ENCODE measurements at regions not wholly inside any gene's neighbourhood (a gene's known extent, or its start where the extent isn't known, plus 50 kb on each side); places are given as distances from the start of the nearest gene placed in this dataset.

- no peak for FAIRE-seq
- no peak for DNase-seq (ENCODE audit: low spot score)
Measured at GRCh38 chr1:165031001-165031400, 325.5 kb downstream of the LMX1A start.

GRCh38 chr1:165025805-165026204, 330.7 kb downstream of the LMX1A start:
- DNase-seq (ENCODE audit: low spot score) (no peak), FAIRE-seq (no peak)

- FAIRE-seq: no peak
- no peak for DNase-seq (ENCODE audit: low spot score)
Measured at GRCh38 chr1:165014753-165015152, 341.8 kb downstream of the LMX1A start.

GRCh38 chr1:165011991-165012531, 344.5 kb downstream of the LMX1A start:
- DNase-seq (ENCODE audit: low spot score): no peak
- FAIRE-seq: no peak

- DNase-seq (ENCODE audit: low spot score) (no peak), FAIRE-seq (no peak)
Measured at GRCh38 chr1:165011186-165011585, 345.3 kb downstream of the LMX1A start.

- FAIRE-seq: no peak
- DNase-seq (ENCODE audit: low spot score): no peak
Measured at GRCh38 chr1:165010418-165011070, 346.0 kb downstream of the LMX1A start.

GRCh38 chr1:165006831-165007230, 349.7 kb downstream of the LMX1A start:
- DNase-seq (ENCODE audit: low spot score) (no peak), FAIRE-seq (no peak)

GRCh38 chr1:164999146-164999545, 357.4 kb downstream of the LMX1A start:
- FAIRE-seq (no peak), DNase-seq (ENCODE audit: low spot score) (no peak)

- FAIRE-seq: no peak
- no peak for DNase-seq (ENCODE audit: low spot score)
Measured at GRCh38 chr1:164991763-164992314, 364.7 kb downstream of the LMX1A start.

GRCh38 chr1:164983023-164983650, 373.4 kb downstream of the LMX1A start:
- no peak for DNase-seq (ENCODE audit: low spot score)
- no peak for FAIRE-seq

- FAIRE-seq (no peak), DNase-seq (ENCODE audit: low spot score) (no peak)
Measured at GRCh38 chr1:164982545-164982944, 374.0 kb downstream of the LMX1A start.

- FAIRE-seq (no peak), DNase-seq (ENCODE audit: low spot score) (no peak)
Measured at GRCh38 chr1:164977561-164977960, 379.0 kb downstream of the LMX1A start.

- no peak for FAIRE-seq
Measured at GRCh38 chr1:164971921-164972415, 384.5 kb downstream of the LMX1A start.

GRCh38 chr1:164971391-164971790, 385.1 kb downstream of the LMX1A start:
- DNase-seq (ENCODE audit: low spot score) (no peak), FAIRE-seq (no peak)

More at GRCh38 chr1:164971921-164972415, 384.5 kb downstream of the LMX1A start:
- no peak for DNase-seq (ENCODE audit: low spot score)

GRCh38 chr1:164969253-164969652, 387.3 kb downstream of the LMX1A start:
- DNase-seq (ENCODE audit: low spot score) (no peak), FAIRE-seq (no peak)

GRCh38 chr1:164967300-164967699, 389.2 kb downstream of the LMX1A start:
- FAIRE-seq: no peak
- DNase-seq (ENCODE audit: low spot score): no peak

GRCh38 chr1:164961715-164962114, 394.8 kb downstream of the LMX1A start:
- DNase-seq (ENCODE audit: low spot score): no peak
- no peak for FAIRE-seq

GRCh38 chr1:164958982-164959768, 397.3 kb downstream of the LMX1A start:
- no peak for DNase-seq (ENCODE audit: low spot score)
- FAIRE-seq: no peak

- DNase-seq (ENCODE audit: low spot score): no peak
Measured at GRCh38 chr1:164953815-164954214, 394.8 kb downstream of the PBX1 start.

GRCh38 chr1:164953098-164953497, 394.1 kb downstream of the PBX1 start:
- FAIRE-seq (no peak), DNase-seq (ENCODE audit: low spot score) (no peak)

More at GRCh38 chr1:164953815-164954214, 394.8 kb downstream of the PBX1 start:
- FAIRE-seq: no peak

GRCh38 chr1:164951508-164951907, 392.5 kb downstream of the PBX1 start:
- FAIRE-seq: no peak
- DNase-seq (ENCODE audit: low spot score): no peak

Measured in RCC 7860 (cell line).